HEK293T (cell line): ENCODE measurements at regions not wholly inside any gene's neighbourhood (a gene's known extent, or its start where the extent isn't known, plus 50 kb on each side); places are given as distances from the start of the nearest gene placed in this dataset.

Experiments
- ARNT ChIP-seq: fragments of 450-650 bp; IDR thresholded peaks from 2 replicates; pipeline ENCODE4 v1.6.1; 2017; ENCODE audit warnings: mild to moderate bottlenecking
- BHLHE40 ChIP-seq: fragments of 450-650 bp; IDR thresholded peaks from 2 replicates; pipeline ENCODE4 v1.6.1; 2016; ENCODE audit warnings: mild to moderate bottlenecking, moderate library complexity, borderline replicate concordance
- ELF4 ChIP-seq: fragments of 450-650 bp; IDR thresholded peaks from 2 replicates; pipeline ENCODE4 v1.6.1; 2017; ENCODE audit warnings: antibody characterized with exemption
- FOXA1 ChIP-seq: fragments of 450-650 bp; IDR thresholded peaks from 2 replicates; pipeline ENCODE4 v1.6.1; 2016; ENCODE audit warnings: mild to moderate bottlenecking
- FOXK2 ChIP-seq: fragments of 450-650 bp; IDR thresholded peaks from 2 replicates; pipeline ENCODE4 v1.6.1; 2016; ENCODE audit warnings: mild to moderate bottlenecking
- FOXM1 ChIP-seq: fragments of 450-650 bp; IDR thresholded peaks from 2 replicates; pipeline ENCODE4 v1.6.1; 2017; ENCODE audit warnings: mild to moderate bottlenecking, borderline replicate concordance
- PKNOX1 ChIP-seq: fragments of 450-650 bp; IDR thresholded peaks from 2 replicates; pipeline ENCODE4 v1.6.1; 2016

- TF ChIP-seq FOXA1, result no peak
- no peak for TF ChIP-seq PKNOX1
- no peak for TF ChIP-seq FOXK2
- TF ChIP-seq FOXM1, result no peak
- no peak for TF ChIP-seq ELF4
- TF ChIP-seq BHLHE40, result no peak
- TF ChIP-seq ARNT, result no peak
Measured at GRCh38 chr4:26021417-26022345, 107.7 kb downstream of the SMIM20 start.
